ENCODE measurements at regions not wholly inside any gene's neighbourhood (a gene's known extent, or its start where the extent isn't known, plus 50 kb on each side); places are given as distances from the start of the nearest gene placed in this dataset.

DNA sequence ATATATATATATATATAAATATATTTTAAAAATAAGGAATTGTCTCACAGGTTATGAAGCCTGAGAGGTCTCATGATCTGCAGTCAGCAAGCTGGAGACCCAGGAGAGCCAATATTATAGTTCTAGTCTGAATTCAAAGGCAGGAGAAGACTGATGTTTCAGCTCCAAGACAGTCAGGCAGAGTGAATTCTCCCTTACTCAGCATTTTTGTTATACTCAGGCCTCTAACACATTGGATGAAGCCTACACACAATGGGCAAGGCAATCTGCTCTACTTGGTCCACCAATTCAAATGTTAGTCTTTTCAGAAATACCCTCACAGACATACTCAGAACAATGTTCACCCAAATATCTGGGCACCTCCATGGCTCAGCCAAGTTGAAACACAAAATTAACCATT, 157.2 kb downstream of the GOLIM4 start:
- no peaks in the 10 kb centered on the region for H3K36me3 ChIP-seq
- H3K27ac ChIP-seq, result no peak overlapping the region
- H3K4me3 ChIP-seq, result no peak overlapping the region
- no peak overlapping the region for H3K9ac ChIP-seq (ENCODE audit: low read depth in 2 of 2, low read length in 2 of 2)
- no peak for DNase-seq
- H3K4me1 ChIP-seq, result no peaks in the 10 kb centered on the region
- TF ChIP-seq, protein P1, sequence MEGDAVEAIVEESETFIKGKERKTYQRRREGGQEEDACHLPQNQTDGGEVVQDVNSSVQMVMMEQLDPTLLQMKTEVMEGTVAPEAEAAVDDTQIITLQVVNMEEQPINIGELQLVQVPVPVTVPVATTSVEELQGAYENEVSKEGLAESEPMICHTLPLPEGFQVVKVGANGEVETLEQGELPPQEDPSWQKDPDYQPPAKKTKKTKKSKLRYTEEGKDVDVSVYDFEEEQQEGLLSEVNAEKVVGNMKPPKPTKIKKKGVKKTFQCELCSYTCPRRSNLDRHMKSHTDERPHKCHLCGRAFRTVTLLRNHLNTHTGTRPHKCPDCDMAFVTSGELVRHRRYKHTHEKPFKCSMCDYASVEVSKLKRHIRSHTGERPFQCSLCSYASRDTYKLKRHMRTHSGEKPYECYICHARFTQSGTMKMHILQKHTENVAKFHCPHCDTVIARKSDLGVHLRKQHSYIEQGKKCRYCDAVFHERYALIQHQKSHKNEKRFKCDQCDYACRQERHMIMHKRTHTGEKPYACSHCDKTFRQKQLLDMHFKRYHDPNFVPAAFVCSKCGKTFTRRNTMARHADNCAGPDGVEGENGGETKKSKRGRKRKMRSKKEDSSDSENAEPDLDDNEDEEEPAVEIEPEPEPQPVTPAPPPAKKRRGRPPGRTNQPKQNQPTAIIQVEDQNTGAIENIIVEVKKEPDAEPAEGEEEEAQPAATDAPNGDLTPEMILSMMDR (IDR thresholded peaks at IDR 0.05), result no peak
- H3K9me3 ChIP-seq, result no peaks in the 10 kb centered on the region
- no peaks in the 10 kb centered on the region for H3K27me3 ChIP-seq
- intact Hi-C loops (cut with DNase I), result no loop called here

DNA sequence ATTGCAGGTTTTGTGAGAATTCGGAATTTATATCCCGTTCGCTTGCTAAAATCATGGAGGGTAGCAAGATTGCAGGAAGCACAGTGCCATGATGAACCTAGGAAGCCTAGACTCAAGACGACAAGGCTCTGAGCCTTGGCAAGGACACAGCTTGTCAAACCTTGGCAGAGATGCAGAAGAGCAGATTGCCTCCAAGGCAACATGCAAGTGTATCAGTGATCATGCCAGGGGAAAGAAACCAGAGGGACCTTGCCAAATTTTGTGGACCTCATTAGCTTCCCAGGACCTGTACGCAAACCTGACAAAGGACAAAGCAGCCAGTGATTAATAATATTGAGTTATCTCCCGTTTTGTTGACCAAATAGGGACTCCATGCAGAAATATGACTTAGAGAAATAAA, 159.7 kb downstream of the GOLIM4 start:
- H3K27ac ChIP-seq, result no peak overlapping the region
- DNase-seq, result no peak
- TF ChIP-seq, protein P1 (IDR thresholded peaks at IDR 0.05), result no peak
- intact Hi-C loops (cut with DNase I), result no loop called here
- H3K4me1 ChIP-seq, result no peaks in the 10 kb centered on the region
- no peak overlapping the region for H3K9ac ChIP-seq (ENCODE audit: low read depth in 2 of 2, low read length in 2 of 2)
- H3K4me3 ChIP-seq, result no peak overlapping the region
- H3K9me3 ChIP-seq, result no peaks in the 10 kb centered on the region
- no peaks in the 10 kb centered on the region for H3K36me3 ChIP-seq
- H3K27me3 ChIP-seq, result no peaks in the 10 kb centered on the region

DNA sequence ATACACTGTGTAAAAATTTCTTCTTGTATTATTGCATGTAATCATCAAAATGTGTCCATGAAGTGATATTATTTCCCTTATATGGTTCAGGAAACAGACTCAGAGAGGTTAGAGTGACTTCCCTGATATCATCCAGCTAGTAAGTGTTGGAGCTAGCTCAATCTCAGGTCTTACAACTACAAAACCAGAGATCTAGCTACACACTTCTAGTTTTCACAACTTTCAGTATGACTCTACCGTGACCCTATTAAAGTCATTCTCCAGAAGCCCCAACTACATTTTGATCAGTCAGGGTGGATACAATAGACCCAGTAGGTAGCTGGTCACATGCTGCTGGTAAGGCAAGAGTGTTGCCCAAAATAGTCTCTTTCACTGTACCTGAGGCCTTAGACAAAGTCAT, 165.3 kb downstream of the GOLIM4 start:
- DNase-seq, result no peak
- H3K36me3 ChIP-seq, result no peaks in the 10 kb centered on the region
- H3K9ac ChIP-seq (ENCODE audit: low read depth in 2 of 2, low read length in 2 of 2), result no peak overlapping the region
- H3K4me3 ChIP-seq, result no peak overlapping the region
- intact Hi-C loops (cut with DNase I), result no loop called here
- no peaks in the 10 kb centered on the region for H3K9me3 ChIP-seq
- H3K27ac ChIP-seq, result no peak overlapping the region
- TF ChIP-seq, protein P1 (IDR thresholded peaks at IDR 0.05), result no peak
- no peaks in the 10 kb centered on the region for H3K4me1 ChIP-seq
- H3K27me3 ChIP-seq, result no peaks in the 10 kb centered on the region

DNA sequence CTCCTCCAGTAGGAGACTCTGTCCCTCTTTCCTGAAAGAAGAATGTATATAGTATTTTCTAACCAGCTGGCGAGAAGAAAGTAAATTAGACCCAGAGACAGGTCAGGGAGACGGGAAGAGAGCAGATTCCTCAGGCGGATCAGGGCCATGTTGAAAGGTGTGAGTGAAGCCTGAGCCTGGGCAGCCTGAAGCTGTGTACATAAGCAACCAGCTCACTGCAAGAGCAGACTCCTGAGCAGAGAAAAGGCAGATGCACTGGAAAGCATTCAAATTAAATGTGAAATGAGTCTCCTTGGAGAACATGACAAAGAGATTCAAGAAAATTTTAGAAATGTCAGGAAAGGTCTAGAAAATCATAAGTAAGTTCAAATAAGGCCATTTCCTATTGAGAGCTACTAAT, 165.8 kb downstream of the GOLIM4 start:
- H3K27ac ChIP-seq, result no peak overlapping the region
- no peak for DNase-seq
- H3K9ac ChIP-seq (ENCODE audit: low read depth in 2 of 2, low read length in 2 of 2), result no peak overlapping the region
- no peaks in the 10 kb centered on the region for H3K9me3 ChIP-seq
- no peaks in the 10 kb centered on the region for H3K36me3 ChIP-seq
- intact Hi-C loops (cut with DNase I), result loop anchor here (5.0 kb wide), 2 partner anchors 107 to 232 kb away; no protein-coding TSS in a partner anchor
- H3K27me3 ChIP-seq, result no peaks in the 10 kb centered on the region
- no peaks in the 10 kb centered on the region for H3K4me1 ChIP-seq
- TF ChIP-seq, protein P1 (IDR thresholded peaks at IDR 0.05), result no peak
- no peak overlapping the region for H3K4me3 ChIP-seq

DNA sequence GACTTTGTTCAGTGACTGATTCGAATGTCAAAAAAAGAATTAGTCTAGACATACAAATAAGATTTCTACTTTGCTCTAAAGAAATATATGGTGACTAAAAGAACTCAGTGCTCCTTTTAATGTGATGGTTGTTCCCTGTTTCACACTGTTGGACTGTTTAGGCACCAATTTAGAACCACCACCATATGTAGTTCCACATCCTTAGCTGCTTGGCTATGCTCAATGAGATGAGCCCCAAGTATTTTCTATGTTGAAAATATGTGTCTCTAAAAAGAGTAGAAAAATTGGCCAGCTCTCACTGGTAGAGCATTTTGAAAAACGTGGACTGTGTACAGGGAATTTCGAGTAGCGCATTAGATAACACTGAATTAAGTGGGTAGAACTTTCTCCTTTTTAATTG, 167.3 kb downstream of the GOLIM4 start:
- H3K9me3 ChIP-seq, result no peaks in the 10 kb centered on the region
- TF ChIP-seq, protein P1 (IDR thresholded peaks at IDR 0.05), result no peak
- no peaks in the 10 kb centered on the region for H3K27me3 ChIP-seq
- no peak overlapping the region for H3K27ac ChIP-seq
- no peaks in the 10 kb centered on the region for H3K36me3 ChIP-seq
- no peak overlapping the region for H3K4me3 ChIP-seq
- no peak for DNase-seq
- no peak overlapping the region for H3K9ac ChIP-seq (ENCODE audit: low read depth in 2 of 2, low read length in 2 of 2)
- H3K4me1 ChIP-seq, result no peaks in the 10 kb centered on the region
- intact Hi-C loops (cut with DNase I), result loop anchor here (5.0 kb wide), 2 partner anchors 109 to 234 kb away; no protein-coding TSS in a partner anchor

DNA sequence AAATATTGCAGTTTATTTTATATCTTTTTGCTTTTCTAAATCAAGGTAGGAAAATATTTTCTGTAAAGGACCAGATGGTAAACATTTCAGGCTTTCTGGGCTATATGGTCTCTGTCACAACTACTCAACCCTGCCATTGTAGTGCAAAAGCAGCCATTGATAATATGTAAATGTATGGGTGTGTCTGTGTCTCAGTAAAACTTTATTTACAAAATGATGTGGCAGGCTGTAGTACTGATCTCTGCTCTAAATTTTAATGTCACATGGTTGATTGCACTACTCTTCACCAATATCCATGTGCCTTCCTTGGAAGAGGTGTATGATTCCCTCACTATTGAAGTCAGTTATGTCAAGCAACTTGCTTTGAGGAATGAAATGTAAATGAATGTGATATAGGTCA, 175.0 kb downstream of the GOLIM4 start:
- H3K4me1 ChIP-seq, result no peaks in the 10 kb centered on the region
- H3K9me3 ChIP-seq, result no peaks in the 10 kb centered on the region
- no peak for DNase-seq
- H3K27ac ChIP-seq, result no peak overlapping the region
- intact Hi-C loops (cut with DNase I), result no loop called here
- no peak overlapping the region for H3K4me3 ChIP-seq
- H3K27me3 ChIP-seq, result no peaks in the 10 kb centered on the region
- no peaks in the 10 kb centered on the region for H3K36me3 ChIP-seq
- H3K9ac ChIP-seq (ENCODE audit: low read depth in 2 of 2, low read length in 2 of 2), result no peak overlapping the region
- TF ChIP-seq, protein P1 (IDR thresholded peaks at IDR 0.05), result no peak

Data from colonic mucosa (tissue), 4 donors.